ENCODE measurements at regions not wholly inside any gene's neighbourhood (a gene's known extent, or its start where the extent isn't known, plus 50 kb on each side); places are given as distances from the start of the nearest gene placed in this dataset.

DNA sequence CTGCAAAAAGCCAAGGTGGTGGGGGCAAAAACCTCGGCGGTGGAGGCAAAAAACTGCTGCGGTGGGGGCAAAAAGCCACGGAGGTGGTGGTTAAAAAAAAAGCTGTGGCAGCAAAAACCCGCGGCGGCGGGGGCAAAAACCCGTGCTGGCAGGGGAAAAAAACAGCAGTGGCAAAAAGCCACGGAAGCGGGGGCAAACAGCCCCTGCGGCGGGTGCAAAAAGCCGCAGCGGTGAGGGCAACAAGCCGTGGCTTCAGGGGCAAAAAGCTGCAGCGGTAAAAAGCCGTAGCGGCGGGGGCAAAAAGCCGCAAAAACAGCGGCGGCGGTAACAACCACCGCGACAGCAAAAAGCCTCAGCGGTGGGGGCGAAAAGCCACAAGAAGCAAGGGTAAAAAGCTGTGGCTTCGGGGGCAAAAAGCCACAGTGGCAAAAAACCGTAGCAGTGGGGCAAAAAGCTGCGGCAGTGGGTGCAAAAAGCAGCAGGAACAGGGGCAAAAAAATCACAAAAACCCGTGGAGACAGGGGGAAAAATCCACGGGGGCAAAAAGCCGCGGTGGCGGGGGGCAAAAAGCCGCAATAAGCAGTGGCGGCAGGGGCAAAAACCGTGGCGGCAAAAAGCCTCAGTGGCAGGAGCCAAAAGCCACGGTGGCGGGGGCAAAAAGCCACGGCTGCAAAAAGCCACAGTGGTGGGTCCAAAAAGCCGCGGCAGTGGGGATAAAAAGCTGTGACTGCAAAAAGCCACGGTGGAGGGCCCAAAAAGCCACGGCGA is 193.7 kb downstream of the SHCBP1 start:
- TF ChIP-seq EP300 (IDR thresholded peaks at IDR 0.05) (no peak), POLR2A (IDR thresholded peaks at IDR 0.05; ENCODE audit: low read depth) (no peak), POLR2AphosphoS5 (IDR thresholded peaks at IDR 0.05) (no peak)
- TF ChIP-seq, protein P1, sequence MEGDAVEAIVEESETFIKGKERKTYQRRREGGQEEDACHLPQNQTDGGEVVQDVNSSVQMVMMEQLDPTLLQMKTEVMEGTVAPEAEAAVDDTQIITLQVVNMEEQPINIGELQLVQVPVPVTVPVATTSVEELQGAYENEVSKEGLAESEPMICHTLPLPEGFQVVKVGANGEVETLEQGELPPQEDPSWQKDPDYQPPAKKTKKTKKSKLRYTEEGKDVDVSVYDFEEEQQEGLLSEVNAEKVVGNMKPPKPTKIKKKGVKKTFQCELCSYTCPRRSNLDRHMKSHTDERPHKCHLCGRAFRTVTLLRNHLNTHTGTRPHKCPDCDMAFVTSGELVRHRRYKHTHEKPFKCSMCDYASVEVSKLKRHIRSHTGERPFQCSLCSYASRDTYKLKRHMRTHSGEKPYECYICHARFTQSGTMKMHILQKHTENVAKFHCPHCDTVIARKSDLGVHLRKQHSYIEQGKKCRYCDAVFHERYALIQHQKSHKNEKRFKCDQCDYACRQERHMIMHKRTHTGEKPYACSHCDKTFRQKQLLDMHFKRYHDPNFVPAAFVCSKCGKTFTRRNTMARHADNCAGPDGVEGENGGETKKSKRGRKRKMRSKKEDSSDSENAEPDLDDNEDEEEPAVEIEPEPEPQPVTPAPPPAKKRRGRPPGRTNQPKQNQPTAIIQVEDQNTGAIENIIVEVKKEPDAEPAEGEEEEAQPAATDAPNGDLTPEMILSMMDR (IDR thresholded peaks at IDR 0.05): no peak
